A549 (cell line): ENCODE measurements at regions not wholly inside any gene's neighbourhood (a gene's known extent, or its start where the extent isn't known, plus 50 kb on each side); places are given as distances from the start of the nearest gene placed in this dataset.

Experiments
- ATAC-seq, 2 experiments: fragments of 200-7000 bp in 1 of 2; fragments of >200 bp in 1 of 2; cut with Nextera tagmentation in 1 of 2; cut with Tn5 transposase in 1 of 2; 3 replicates each; pipeline versions ENCODE4 v1.8.0 to v1.9.1; 2018 to 2020; ENCODE audit warnings: mild to moderate bottlenecking in 1 of 2, moderate library complexity in 1 of 2
- CTCF ChIA-PET: fragments of 300-600 bp; sonication (Branson Sonifier 250); formaldehyde crosslinking; extraction: SDS; loops from one replicate; lab custom pipeline; 2021; ENCODE audit warnings: antibody characterized with exemption, inconsistent platforms; lab: Yijun Ruan, JAX
- POLR2A ChIA-PET: fragments of 350-600 bp; formaldehyde crosslinking; extraction: SDS; loops from one replicate; lab custom pipeline; 2021; ENCODE audit warnings: antibody characterized with exemption, inconsistent platforms; lab: Yijun Ruan, JAX
- DNase-seq, 2 experiments: peaks; one replicate each; pipeline versions ENCODE4 v3.0.0 to v3.0.0-alpha.2; 2011 to 2016; ENCODE audit warnings: low read depth in 1 of 2, low spot score in 1 of 2
- FAIRE-seq: peaks from 2 replicates; lab custom pipeline; 2011; peaks lifted over from hg19 to GRCh38; lab: Jason Lieb, UNC
- H3K27ac ChIP-seq, 2 experiments: fragments of >200 bp; sonication (Bioruptor Twin); formaldehyde crosslinking; 3 replicates each; pipeline ENCODE4 v1.5.1; 2016 to 2017
- H3K4me1 ChIP-seq: fragments of >200 bp; sonication (Bioruptor Twin); formaldehyde crosslinking; 3 replicates; pipeline ENCODE4 v1.6.1; 2016
- H3K4me2 ChIP-seq: fragments of >200 bp; sonication (Bioruptor Twin); formaldehyde crosslinking; 3 replicates; pipeline ENCODE4 v1.6.1; 2016
- H3K4me3 ChIP-seq: fragments of >200 bp; sonication (Bioruptor Twin); formaldehyde crosslinking; 3 replicates; pipeline ENCODE4 v1.5.1; 2016
- H3K9me3 ChIP-seq: fragments of >200 bp; sonication (Bioruptor Twin); formaldehyde crosslinking; 3 replicates; pipeline ENCODE4 v1.6.1; 2016
- BCL3 ChIP-seq: fragments of >200 bp; sonication (Bioruptor Twin); formaldehyde crosslinking; IDR thresholded peaks from 3 replicates; pipeline ENCODE4 v1.6.1; 2016
- CHD4 ChIP-seq: fragments of 200-600 bp; sonication (generic); IDR thresholded peaks from 2 replicates; pipeline ENCODE4 v1.6.1; 2016; ENCODE audit warnings: antibody characterized with exemption, mild to moderate bottlenecking, borderline replicate concordance
- EHF ChIP-seq: fragments of 250-450 bp; sonication (Bioruptor Pico); IDR thresholded peaks from 2 replicates; pipeline ENCODE4 v1.5.0; 2020; ENCODE audit warnings: mild to moderate bottlenecking
- EHMT2 ChIP-seq: fragments of 200-600 bp; sonication (generic); IDR thresholded peaks from 2 replicates; pipeline ENCODE4 v1.6.1; 2016; ENCODE audit warnings: antibody characterized with exemption, low read depth, mild to moderate bottlenecking, moderate library complexity
- ELK1 ChIP-seq: fragments of 150-350 bp; IDR thresholded peaks from 2 replicates; pipeline ENCODE4 v1.6.1; 2014; ENCODE audit warnings: low read depth, mild to moderate bottlenecking, low read length
- FOXS1 ChIP-seq: fragments of 250-450 bp; sonication (Bioruptor Pico); IDR thresholded peaks from 2 replicates; pipeline ENCODE4 v1.5.0; 2020; ENCODE audit warnings: mild to moderate bottlenecking, moderate library complexity
- GATA3 ChIP-seq: IDR thresholded peaks from 2 replicates; pipeline ENCODE4 v1.6.1; 2012; ENCODE audit warnings: borderline replicate concordance
- HMGXB4 ChIP-seq: fragments of 250-450 bp; sonication (Bioruptor Pico); IDR thresholded peaks from 2 replicates; pipeline ENCODE4 v1.5.0; 2021; ENCODE audit warnings: mild to moderate bottlenecking, moderate library complexity, borderline replicate concordance
- HOXB13 ChIP-seq: fragments of 250-450 bp; sonication (Bioruptor Pico); IDR thresholded peaks from 2 replicates; pipeline ENCODE4 v1.5.0; 2020; ENCODE audit warnings: low read depth, mild to moderate bottlenecking, moderate library complexity
- HOXB5 ChIP-seq: fragments of 250-450 bp; sonication (Bioruptor Pico); IDR thresholded peaks from 2 replicates; pipeline ENCODE4 v1.5.0; 2020; ENCODE audit warnings: mild to moderate bottlenecking, moderate library complexity
- JUN ChIP-seq, 2 experiments: fragments of >200 bp; sonication (Bioruptor Twin); formaldehyde crosslinking; IDR thresholded peaks; 2 replicates in 1 of 2; 3 replicates in 1 of 2; pipeline ENCODE4 v1.6.1; 2016 to 2017
- KDM1A ChIP-seq: fragments of 200-600 bp; sonication (generic); IDR thresholded peaks from 2 replicates; pipeline ENCODE4 v1.6.1; 2016; ENCODE audit warnings: low read depth, mild to moderate bottlenecking
- NR3C1 ChIP-seq: fragments of >200 bp; sonication (Bioruptor Twin); formaldehyde crosslinking; IDR thresholded peaks from 3 replicates; pipeline ENCODE4 v1.6.1; 2017
- POLR2A ChIP-seq: IDR thresholded peaks from 2 replicates; pipeline ENCODE4 v1.6.1; 2012; ENCODE audit warnings: mild to moderate bottlenecking, low read length
- RARB ChIP-seq: fragments of 250-450 bp; sonication (Bioruptor Pico); IDR thresholded peaks from 2 replicates; pipeline ENCODE4 v1.8.0; 2021; ENCODE audit warnings: mild to moderate bottlenecking, moderate library complexity
- RCOR1 ChIP-seq: fragments of 150-350 bp; IDR thresholded peaks from 2 replicates; pipeline ENCODE4 v1.6.1; 2014; ENCODE audit warnings: antibody characterized with exemption, low read length, low read depth
- RFX5 ChIP-seq: fragments of 450-650 bp; IDR thresholded peaks from 2 replicates; pipeline ENCODE4 v1.7.1; 2014; ENCODE audit warnings: antibody characterized with exemption, mild to moderate bottlenecking, moderate library complexity
- TFCP2L1 ChIP-seq: fragments of 250-450 bp; sonication (Bioruptor Pico); IDR thresholded peaks from 2 replicates; pipeline ENCODE4 v1.5.0; 2021; ENCODE audit warnings: mild to moderate bottlenecking
- ZC3H11A ChIP-seq: fragments of 450-650 bp; IDR thresholded peaks from 2 replicates; pipeline ENCODE4 v1.6.1; 2014; ENCODE audit warnings: antibody characterized with exemption, mild to moderate bottlenecking
- ZFP36 ChIP-seq: fragments of 450-650 bp; IDR thresholded peaks from 2 replicates; pipeline ENCODE4 v1.6.1; 2014; ENCODE audit warnings: borderline replicate concordance; ENCODE audit not compliant: partially characterized antibody
- WGBS: methylation state at CpG from one replicate; pipeline ENCODE4 v1.1.6; 2017; ENCODE audit errors: missing lambda C conversion rate; 5-methylcytosine and 5-hydroxymethylcytosine counted together
- TF ChIP-seq, protein P1 (sequence below): fragments of >200 bp; sonication (Bioruptor Twin); formaldehyde crosslinking; IDR thresholded peaks from 3 replicates; pipeline ENCODE4 v1.5.1; 2016
- TF ChIP-seq, protein P2 (sequence below): fragments of 250-450 bp; sonication (Bioruptor Pico); IDR thresholded peaks from 2 replicates; pipeline ENCODE4 v1.5.0; 2020; ENCODE audit warnings: low read depth, mild to moderate bottlenecking, moderate library complexity

DNA sequence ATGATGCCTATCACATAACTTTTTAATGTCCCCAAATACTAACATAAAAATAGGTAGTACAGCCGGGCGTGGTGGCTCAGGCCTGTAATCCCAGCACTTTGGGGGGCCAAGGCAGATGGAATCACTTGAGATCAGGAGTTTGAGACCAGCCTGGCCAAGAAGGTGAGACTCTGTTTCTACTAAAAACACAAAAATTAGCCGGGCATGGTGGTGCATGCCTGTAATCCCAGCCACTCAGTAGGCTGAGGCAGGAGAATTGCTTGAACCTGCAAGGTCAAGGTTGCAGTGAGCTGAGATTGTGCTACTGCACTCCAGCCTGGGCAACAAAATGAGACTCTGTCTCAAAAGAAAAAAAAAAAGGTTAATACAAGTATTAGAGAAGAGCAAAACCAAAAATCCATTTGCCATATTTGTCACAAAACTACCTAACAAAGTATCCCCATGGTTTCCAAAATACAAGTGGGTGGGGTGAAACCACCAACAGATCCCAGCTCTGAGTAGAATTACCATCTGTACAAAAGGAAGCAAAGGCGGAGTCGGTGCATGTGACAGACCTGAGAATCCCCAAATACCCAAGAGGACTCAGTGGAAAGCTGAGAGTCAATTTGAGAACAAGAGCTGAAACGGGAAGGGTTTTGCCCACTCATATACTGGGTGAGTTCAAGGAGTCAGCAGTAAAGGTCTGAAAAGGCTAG is 113.2 kb downstream of the TOMM20 start:
- no peak for FAIRE-seq
- H3K27ac ChIP-seq = peak overlapping the region; percentile 4 to 22; a peak in 2 of 6 replicates
- TF ChIP-seq HOXB13 (CRISPR knock-in tag) (no peak), CHD4 (no peak), TFCP2L1 (CRISPR knock-in tag) (no peak), ZC3H11A (no peak), JUN (IDR thresholded peaks at IDR 0.05) (no peak), ELK1 (no peak), HMGXB4 (CRISPR knock-in tag) (no peak), RCOR1 (no peak), NR3C1 (no peak), FOXS1 (CRISPR knock-in tag) (no peak), EHMT2 (no peak), KDM1A (no peak), RARB (CRISPR knock-in tag) (no peak), RFX5 (no peak), BCL3 (no peak)
- TF ChIP-seq, protein P1, sequence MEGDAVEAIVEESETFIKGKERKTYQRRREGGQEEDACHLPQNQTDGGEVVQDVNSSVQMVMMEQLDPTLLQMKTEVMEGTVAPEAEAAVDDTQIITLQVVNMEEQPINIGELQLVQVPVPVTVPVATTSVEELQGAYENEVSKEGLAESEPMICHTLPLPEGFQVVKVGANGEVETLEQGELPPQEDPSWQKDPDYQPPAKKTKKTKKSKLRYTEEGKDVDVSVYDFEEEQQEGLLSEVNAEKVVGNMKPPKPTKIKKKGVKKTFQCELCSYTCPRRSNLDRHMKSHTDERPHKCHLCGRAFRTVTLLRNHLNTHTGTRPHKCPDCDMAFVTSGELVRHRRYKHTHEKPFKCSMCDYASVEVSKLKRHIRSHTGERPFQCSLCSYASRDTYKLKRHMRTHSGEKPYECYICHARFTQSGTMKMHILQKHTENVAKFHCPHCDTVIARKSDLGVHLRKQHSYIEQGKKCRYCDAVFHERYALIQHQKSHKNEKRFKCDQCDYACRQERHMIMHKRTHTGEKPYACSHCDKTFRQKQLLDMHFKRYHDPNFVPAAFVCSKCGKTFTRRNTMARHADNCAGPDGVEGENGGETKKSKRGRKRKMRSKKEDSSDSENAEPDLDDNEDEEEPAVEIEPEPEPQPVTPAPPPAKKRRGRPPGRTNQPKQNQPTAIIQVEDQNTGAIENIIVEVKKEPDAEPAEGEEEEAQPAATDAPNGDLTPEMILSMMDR = no peak
- TF ChIP-seq, protein P2, sequence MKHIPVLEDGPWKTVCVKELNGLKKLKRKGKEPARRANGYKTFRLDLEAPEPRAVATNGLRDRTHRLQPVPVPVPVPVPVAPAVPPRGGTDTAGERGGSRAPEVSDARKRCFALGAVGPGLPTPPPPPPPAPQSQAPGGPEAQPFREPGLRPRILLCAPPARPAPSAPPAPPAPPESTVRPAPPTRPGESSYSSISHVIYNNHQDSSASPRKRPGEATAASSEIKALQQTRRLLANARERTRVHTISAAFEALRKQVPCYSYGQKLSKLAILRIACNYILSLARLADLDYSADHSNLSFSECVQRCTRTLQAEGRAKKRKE = no peak

DNA sequence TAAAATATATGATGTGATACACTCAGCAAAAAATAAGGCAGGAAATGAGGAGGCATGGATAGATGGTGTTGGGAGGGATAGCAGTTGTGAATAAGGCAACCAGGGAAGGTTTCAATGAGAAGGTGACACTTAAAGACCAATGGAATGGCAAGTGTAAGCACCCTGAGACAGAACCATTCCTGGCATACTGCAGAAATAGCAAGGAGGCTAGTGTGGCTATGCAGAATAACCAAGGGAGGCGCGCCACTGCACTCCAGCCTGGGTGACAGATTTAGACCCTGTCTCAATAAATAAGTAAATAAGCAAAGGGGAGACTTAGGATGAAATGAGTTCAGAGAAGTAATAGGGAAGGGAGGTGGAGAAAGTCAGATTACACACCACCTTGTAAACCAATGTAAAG is 113.9 kb downstream of the TOMM20 start:
- no peak overlapping the region for H3K4me2 ChIP-seq
- H3K4me3 ChIP-seq = no peak overlapping the region
- ChIA-PET POLR2A (no interaction called here), CTCF (interaction anchor here (1.6 kb wide), 1 partner anchor 70 kb away, joined by 4 read pairs; no protein-coding TSS in a partner anchor)
- H3K4me1 ChIP-seq = peaks cover 26% of the 10 kb centered on the region
- ATAC-seq (no peak), FAIRE-seq (no peak), DNase-seq (no peak)
- no peak overlapping the region for H3K27ac ChIP-seq
- peaks cover 14% of the 10 kb centered on the region; the same call in 2 of the 3 replicates for H3K9me3 ChIP-seq
- WGBS = 92% methylated on average over 2 of the region's 2 CpGs
- no peak for TF ChIP-seq HOXB5 (CRISPR knock-in tag)
- no peak for TF ChIP-seq ZC3H11A
- no peak for TF ChIP-seq RCOR1
- TF ChIP-seq HMGXB4 (CRISPR knock-in tag) = no peak
- no peak for TF ChIP-seq EHF (CRISPR knock-in tag)
- TF ChIP-seq ZFP36 = no peak
- TF ChIP-seq POLR2A = no peak
- no peak for TF ChIP-seq RARB (CRISPR knock-in tag)
- no peak for TF ChIP-seq GATA3

More for the DNA sequence above, 113.2 kb downstream of the TOMM20 start:
- no peak overlapping the region for H3K4me3 ChIP-seq
- 92% methylated on average over 6 of the region's 6 CpGs for WGBS
- H3K9me3 ChIP-seq = peaks cover 14% of the 10 kb centered on the region; the same call in 2 of the 3 replicates
- ChIA-PET CTCF (interaction anchor here (0.6 to 1.6 kb wide), 4 partner anchors 9 to 529 kb away, joined by 3 to 4 read pairs (median 4); no protein-coding TSS in a partner anchor), POLR2A (no interaction called here)
- no peak overlapping the region for H3K4me2 ChIP-seq
- ATAC-seq (no peak), DNase-seq (no peak)
- peaks cover 26% of the 10 kb centered on the region for H3K4me1 ChIP-seq
